IMR-90 (cell line): ENCODE measurements at regions not wholly inside any gene's neighbourhood (a gene's known extent, or its start where the extent isn't known, plus 50 kb on each side); places are given as distances from the start of the nearest gene placed in this dataset.

Source experiments
- ATAC-seq: fragments of 200-7000 bp; cut with Tn5 transposase; 2 replicates; pipeline ENCODE4 v1.9.1; 2020; ENCODE audit warnings: low read depth, mild to moderate bottlenecking, moderate library complexity
- BruUV-seq: library from RNA; stranded (reverse); fragments of 400-500 nt; replicated peaks from 2 replicates; lab custom pipeline; 2021; lab: Mats Ljungman, UMichigan
- CTCF ChIA-PET: fragments of 300-600 bp; formaldehyde crosslinking; extraction: SDS; loops from one replicate; lab custom pipeline; 2021; ENCODE audit warnings: antibody characterized with exemption; lab: Yijun Ruan, JAX
- POLR2A ChIA-PET: fragments of 300-600 bp; sonication (Branson Sonifier 250); formaldehyde crosslinking; loops from one replicate; lab custom pipeline; 2022; ENCODE audit warnings: antibody characterized with exemption; ENCODE audit not compliant: unreplicated experiment; lab: Charles Lee
- DNase-seq: peaks from one replicate; pipeline ENCODE4 v3.0.0; 2013
- H2AFZ ChIP-seq: replicated peaks from 2 replicates; pipeline ENCODE3; 2013; ENCODE audit warnings: low read length, mild to moderate bottlenecking; ENCODE audit not compliant: poor library complexity
- H2AK5ac ChIP-seq: 2 replicates; pipeline ENCODE4 v1.6.1; 2013; ENCODE audit warnings: low read depth, low read length, inconsistent platforms
- H2AK9ac ChIP-seq: replicated peaks from 2 replicates; pipeline ENCODE3; 2013; ENCODE audit warnings: mild to moderate bottlenecking, low read depth, low read length, moderate library complexity; ENCODE audit not compliant: poor library complexity
- H2BK120ac ChIP-seq: 2 replicates; pipeline ENCODE4 v1.6.1; 2013; ENCODE audit warnings: low read depth, low read length, inconsistent platforms
- H2BK15ac ChIP-seq: 3 replicates; pipeline ENCODE4 v1.6.1; 2013; ENCODE audit warnings: low read depth, low read length, inconsistent platforms
- H2BK20ac ChIP-seq: 2 replicates; pipeline ENCODE4 v1.6.1; 2013; ENCODE audit warnings: low read depth, mild to moderate bottlenecking, inconsistent platforms, low read length, moderate library complexity
- H2BK5ac ChIP-seq: 2 replicates; pipeline ENCODE4 v1.6.1; 2013; ENCODE audit warnings: mild to moderate bottlenecking, low read depth, low read length, inconsistent platforms; ENCODE audit not compliant: poor library complexity, severe bottlenecking
- H3K14ac ChIP-seq: replicated peaks from 2 replicates; pipeline ENCODE4 v1.6.1; 2013; ENCODE audit warnings: low read depth, low read length, inconsistent platforms
- H3K18ac ChIP-seq: 2 replicates; pipeline ENCODE4 v1.6.1; 2013; ENCODE audit warnings: low read depth, low read length, control low read depth
- H3K23ac ChIP-seq: 2 replicates; pipeline ENCODE4 v1.6.1; 2013; ENCODE audit warnings: low read depth, low read length, inconsistent platforms
- H3K27ac ChIP-seq: 2 replicates; pipeline ENCODE4 v1.5.1; 2013; ENCODE audit warnings: mild to moderate bottlenecking, control low read depth, low read length; ENCODE audit not compliant: insufficient read depth
- H3K27me3 ChIP-seq: 2 replicates; pipeline ENCODE4 v1.6.1; 2013; ENCODE audit warnings: low read length; ENCODE audit not compliant: control insufficient read depth, insufficient read depth
- H3K36me3 ChIP-seq: 2 replicates; pipeline ENCODE4 v1.6.1; 2013; ENCODE audit warnings: low read length, mixed read lengths; ENCODE audit not compliant: control insufficient read depth, insufficient read depth
- H3K4ac ChIP-seq: 2 replicates; pipeline ENCODE4 v1.6.1; 2013; ENCODE audit warnings: low read depth, low read length, inconsistent platforms
- H3K4me1 ChIP-seq: 2 replicates; pipeline ENCODE4 v1.6.1; 2013; ENCODE audit warnings: low read length, mixed read lengths; ENCODE audit not compliant: control insufficient read depth, insufficient read depth
- H3K4me2 ChIP-seq: 2 replicates; pipeline ENCODE4 v1.6.1; 2013; ENCODE audit warnings: low read depth, mild to moderate bottlenecking, control low read depth, low read length, moderate library complexity
- H3K4me3 ChIP-seq: 2 replicates; pipeline ENCODE4 v1.5.1; 2013; ENCODE audit warnings: low read depth, mild to moderate bottlenecking, control low read depth, low read length, moderate library complexity; ENCODE audit not compliant: insufficient read depth
- H3K56ac ChIP-seq: 2 replicates; pipeline ENCODE4 v1.6.1; 2013; ENCODE audit warnings: low read length, inconsistent platforms; ENCODE audit not compliant: insufficient read depth; ENCODE audit errors: extremely low read depth
- H3K79me1 ChIP-seq, 2 experiments: 2 replicates each; pipeline ENCODE4 v1.6.1; 2013; ENCODE audit warnings: low read length in 2 of 2, inconsistent platforms in 1 of 2, low read depth in 1 of 2
- H3K9ac ChIP-seq: 2 replicates; pipeline ENCODE4 v1.6.1; 2013; ENCODE audit warnings: low read depth, low read length, control low read depth
- H3K9me1 ChIP-seq: 2 replicates; pipeline ENCODE4 v1.6.1; 2013; ENCODE audit warnings: low read length, inconsistent platforms; ENCODE audit not compliant: insufficient read depth
- H3K9me3 ChIP-seq: 2 replicates; pipeline ENCODE4 v1.6.1; 2013; ENCODE audit warnings: low read length; ENCODE audit not compliant: control insufficient read depth, insufficient read depth
- H4K20me1 ChIP-seq: 2 replicates; pipeline ENCODE4 v1.6.1; 2013; ENCODE audit warnings: low read length, inconsistent platforms; ENCODE audit not compliant: insufficient read depth
- H4K5ac ChIP-seq: 2 replicates; pipeline ENCODE4 v1.6.1; 2013; ENCODE audit warnings: mild to moderate bottlenecking, low read depth, low read length, control low read depth
- H4K8ac ChIP-seq, 2 experiments: 2 replicates each; pipeline ENCODE4 v1.6.1; 2013; ENCODE audit warnings: low read depth in 2 of 2, low read length in 2 of 2, control low read depth in 1 of 2, inconsistent platforms in 1 of 2
- H4K91ac ChIP-seq: 2 replicates; pipeline ENCODE4 v1.6.1; 2013; ENCODE audit warnings: low read depth, low read length, inconsistent platforms; ENCODE audit not compliant: insufficient read depth
- BHLHE40 ChIP-seq: fragments of 150-350 bp; IDR thresholded peaks from 2 replicates; pipeline ENCODE4 v1.6.1; 2016; ENCODE audit warnings: mild to moderate bottlenecking, low read depth, low read length
- CEBPB ChIP-seq: IDR thresholded peaks from 2 replicates; pipeline ENCODE4 v1.6.1; 2012; ENCODE audit warnings: low read depth, low read length, improper control_type of control experiment
- CHD1 ChIP-seq: IDR thresholded peaks from 2 replicates; pipeline ENCODE4 v1.6.1; 2012; ENCODE audit warnings: low read depth, low read length, improper control_type of control experiment
- FOS ChIP-seq: fragments of 150-350 bp; IDR thresholded peaks from 2 replicates; pipeline ENCODE4 v1.6.1; 2016; ENCODE audit warnings: low read depth, low read length
- MAFK ChIP-seq: IDR thresholded peaks from 2 replicates; pipeline ENCODE4 v1.6.1; 2012; ENCODE audit warnings: low read depth, low read length, improper control_type of control experiment
- MAZ ChIP-seq: IDR thresholded peaks from 2 replicates; pipeline ENCODE4 v1.6.1; 2012; ENCODE audit warnings: low read depth, mild to moderate bottlenecking, low read length, improper control_type of control experiment, moderate library complexity, borderline replicate concordance
- MXI1 ChIP-seq: IDR thresholded peaks from 2 replicates; pipeline ENCODE4 v1.6.1; 2012; ENCODE audit warnings: low read depth, mild to moderate bottlenecking, low read length, moderate library complexity, borderline replicate concordance
- NFE2L2 ChIP-seq: fragments of 150-350 bp; IDR thresholded peaks from 2 replicates; pipeline ENCODE4 v1.6.1; 2016; ENCODE audit warnings: low read depth, mild to moderate bottlenecking, low read length
- POLR2A ChIP-seq: IDR thresholded peaks from 2 replicates; pipeline ENCODE4 v1.6.1; 2012; ENCODE audit warnings: mild to moderate bottlenecking, low read depth, low read length
- RAD21 ChIP-seq: IDR thresholded peaks from 2 replicates; pipeline ENCODE4 v1.6.1; 2012; ENCODE audit warnings: low read length, improper control_type of control experiment
- RCOR1 ChIP-seq: IDR thresholded peaks from 2 replicates; pipeline ENCODE4 v1.6.1; 2012; ENCODE audit warnings: mild to moderate bottlenecking, low read length, improper control_type of control experiment; ENCODE audit not compliant: insufficient replicate concordance
- RFX5 ChIP-seq: IDR thresholded peaks from 2 replicates; pipeline ENCODE4 v1.8.0; 2012; ENCODE audit warnings: low read depth, mild to moderate bottlenecking, low read length, moderate library complexity
- SMC3 ChIP-seq: fragments of 150-350 bp; IDR thresholded peaks from 2 replicates; pipeline ENCODE4 v1.6.1; 2016; ENCODE audit warnings: low read depth, mild to moderate bottlenecking, antibody characterized with exemption, low read length, moderate library complexity
- WGBS, 2 experiments: methylation state at CpG; one replicate each; pipeline versions ENCODE4 v1.1.5 to v1.1.7; 2013; ENCODE audit warnings: missing lambda C conversion rate in 2 of 2; ENCODE audit not compliant: insufficient read length in 1 of 2; ENCODE audit errors: extremely low coverage in 2 of 2; 5-methylcytosine and 5-hydroxymethylcytosine counted together
- dilution Hi-C: fragments of 300-500 bp; cut with HindIII; formaldehyde crosslinking; loops from one replicate; pipeline ENCODE4 v1.14.3; 2018; ENCODE audit warnings: low sequenced_read_pairs; ENCODE audit not compliant: unreplicated experiment
- in situ Hi-C: fragments of 300-500 bp; cut with MboI; formaldehyde crosslinking; loops from 3 replicates; pipeline ENCODE4 v1.14.3; 2019; ENCODE audit warnings: low sequenced_read_pairs, inconsistent platforms, mixed read lengths
- intact Hi-C: fragments of 100-400 bp; cut with micrococcal nuclease; formaldehyde crosslinking; loops from 2 replicates; pipeline ENCODE4 v1.10.0; 2022
- TF ChIP-seq, protein P1 (sequence below): conservative IDR thresholded peaks from 2 replicates; pipeline ENCODE4 v1.5.1; 2012; ENCODE audit warnings: mild to moderate bottlenecking, low read depth, low read length, improper control_type of control experiment
- TF ChIP-seq, protein P2 (sequence below): fragments of 150-350 bp; IDR thresholded peaks from 2 replicates; pipeline ENCODE4 v1.6.1; 2016; ENCODE audit warnings: low read depth, mild to moderate bottlenecking, low read length, moderate library complexity, borderline replicate concordance

DNA sequence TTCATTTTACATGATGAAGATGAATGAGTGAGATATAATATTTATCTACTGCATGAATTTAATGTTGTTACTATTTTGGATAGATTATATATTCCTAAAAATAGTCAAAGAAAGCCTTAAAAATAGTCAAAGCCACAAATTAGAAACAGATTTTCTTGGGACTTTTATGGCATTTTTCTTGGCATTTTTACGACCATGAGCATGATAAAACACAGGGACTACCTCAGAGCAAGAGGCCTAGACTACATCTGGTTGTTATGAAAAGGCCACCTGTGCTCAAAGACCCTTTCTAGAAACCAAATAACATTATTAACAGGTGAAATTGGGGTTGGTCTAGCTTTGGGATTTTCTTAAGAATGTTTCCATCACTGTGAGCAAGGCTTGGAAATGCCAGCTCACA, 281.0 kb downstream of the OXSM start:
- Histone ChIP-seq H3K4me2 (no peak overlapping the region), H3K36me3 (no peaks in the 10 kb centered on the region), H3K14ac (no peak overlapping the region), H2AK5ac (no peak overlapping the region), H2BK120ac (no peak overlapping the region), H3K79me1 (no peaks in the 10 kb centered on the region), H2BK15ac (no peak overlapping the region), H3K4me1 (no peaks in the 10 kb centered on the region), H4K8ac (no peak overlapping the region), H3K4ac (no peak overlapping the region), H3K18ac (no peak overlapping the region), H2AK9ac (no peak overlapping the region), H3K9ac (no peak overlapping the region), H4K5ac (no peak overlapping the region), H3K56ac (no peak overlapping the region), H3K27me3 (no peaks in the 10 kb centered on the region), H3K4me3 (no peak overlapping the region), H4K20me1 (no peaks in the 10 kb centered on the region), H2BK20ac (no peak overlapping the region), H2BK5ac (no peak overlapping the region), H4K91ac (no peak overlapping the region), H3K27ac (no peak overlapping the region), H3K9me1 (no peaks in the 10 kb centered on the region), H2AFZ (no peak overlapping the region), H3K23ac (no peak overlapping the region), H3K9me3 (peaks cover 10% of the 10 kb centered on the region)
- intact Hi-C loops, result no loop called here
- BruUV-seq, result no TSS peak
- dilution Hi-C loops, result no loop called here
- ATAC-seq, result no peak
- in situ Hi-C loops, result no loop called here
- ChIA-PET CTCF (no interaction called here), POLR2A (no interaction called here)
- WGBS, 2 experiments, result no CpG with 5 or more reads among the region's 1 CpG
- TF ChIP-seq BHLHE40, result no peak
- no peak for TF ChIP-seq MAZ
- TF ChIP-seq MXI1, result no peak
- no peak for TF ChIP-seq MAFK
- no peak for TF ChIP-seq RFX5
- TF ChIP-seq, protein P1, sequence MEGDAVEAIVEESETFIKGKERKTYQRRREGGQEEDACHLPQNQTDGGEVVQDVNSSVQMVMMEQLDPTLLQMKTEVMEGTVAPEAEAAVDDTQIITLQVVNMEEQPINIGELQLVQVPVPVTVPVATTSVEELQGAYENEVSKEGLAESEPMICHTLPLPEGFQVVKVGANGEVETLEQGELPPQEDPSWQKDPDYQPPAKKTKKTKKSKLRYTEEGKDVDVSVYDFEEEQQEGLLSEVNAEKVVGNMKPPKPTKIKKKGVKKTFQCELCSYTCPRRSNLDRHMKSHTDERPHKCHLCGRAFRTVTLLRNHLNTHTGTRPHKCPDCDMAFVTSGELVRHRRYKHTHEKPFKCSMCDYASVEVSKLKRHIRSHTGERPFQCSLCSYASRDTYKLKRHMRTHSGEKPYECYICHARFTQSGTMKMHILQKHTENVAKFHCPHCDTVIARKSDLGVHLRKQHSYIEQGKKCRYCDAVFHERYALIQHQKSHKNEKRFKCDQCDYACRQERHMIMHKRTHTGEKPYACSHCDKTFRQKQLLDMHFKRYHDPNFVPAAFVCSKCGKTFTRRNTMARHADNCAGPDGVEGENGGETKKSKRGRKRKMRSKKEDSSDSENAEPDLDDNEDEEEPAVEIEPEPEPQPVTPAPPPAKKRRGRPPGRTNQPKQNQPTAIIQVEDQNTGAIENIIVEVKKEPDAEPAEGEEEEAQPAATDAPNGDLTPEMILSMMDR, result no peak
- no peak for TF ChIP-seq RCOR1
- no peak for TF ChIP-seq CHD1
- no peak for TF ChIP-seq NFE2L2
- TF ChIP-seq RAD21, result no peak
- TF ChIP-seq POLR2A, result no peak
- TF ChIP-seq FOS, result no peak
- no peak for TF ChIP-seq CEBPB
- no peak for TF ChIP-seq SMC3
- TF ChIP-seq, protein P2, sequence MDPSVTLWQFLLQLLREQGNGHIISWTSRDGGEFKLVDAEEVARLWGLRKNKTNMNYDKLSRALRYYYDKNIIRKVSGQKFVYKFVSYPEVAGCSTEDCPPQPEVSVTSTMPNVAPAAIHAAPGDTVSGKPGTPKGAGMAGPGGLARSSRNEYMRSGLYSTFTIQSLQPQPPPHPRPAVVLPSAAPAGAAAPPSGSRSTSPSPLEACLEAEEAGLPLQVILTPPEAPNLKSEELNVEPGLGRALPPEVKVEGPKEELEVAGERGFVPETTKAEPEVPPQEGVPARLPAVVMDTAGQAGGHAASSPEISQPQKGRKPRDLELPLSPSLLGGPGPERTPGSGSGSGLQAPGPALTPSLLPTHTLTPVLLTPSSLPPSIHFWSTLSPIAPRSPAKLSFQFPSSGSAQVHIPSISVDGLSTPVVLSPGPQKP, result no peak
- no peak for DNase-seq
